ENCODE measurements at regions not wholly inside any gene's neighbourhood (a gene's known extent, or its start where the extent isn't known, plus 50 kb on each side); places are given as distances from the start of the nearest gene placed in this dataset.
"Not testable (repeated sequence)": the region's sequence is repeated elsewhere in the genome, so short reads cannot be mapped to it uniquely, and the experiment has no call there.

GRCh38 chrX:50967736-50968135 is 57.2 kb downstream of the BMP15 start:
- no peak for DNase-seq

- DNase-seq = not testable (repeated sequence)
Observed at GRCh38 chrX:50968871-50969635, 58.5 kb downstream of the BMP15 start.

- DNase-seq = no peak
Observed at GRCh38 chrX:50971395-50971794, 60.9 kb downstream of the BMP15 start.

DNA sequence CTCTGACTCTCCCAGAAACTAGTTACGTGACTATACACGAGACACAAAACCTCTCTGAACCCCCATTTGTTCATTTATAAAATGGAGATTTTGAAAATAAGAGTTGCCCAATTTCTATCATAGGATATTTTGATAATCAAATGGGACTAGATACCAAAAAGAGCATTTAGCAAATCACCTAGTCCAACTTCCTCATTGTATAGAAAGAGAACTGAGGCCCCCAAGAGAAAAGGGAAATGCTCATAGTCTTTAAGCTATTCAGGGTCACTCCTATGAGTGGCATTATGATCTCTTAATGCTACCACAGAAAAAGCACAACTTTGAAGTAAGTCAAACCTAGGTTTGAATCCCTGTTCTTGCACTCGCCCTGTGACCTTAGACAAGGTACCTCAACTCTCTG is 62.7 kb downstream of the BMP15 start:
- no peak for DNase-seq

- DNase-seq = no peak
Observed at GRCh38 chrX:50978920-50979682, 68.6 kb downstream of the BMP15 start.

- DNase-seq = no peak
Observed at GRCh38 chrX:50980251-50980650, 69.7 kb downstream of the BMP15 start.

- peak in 1 of 2 donors; percentile 0 for DNase-seq
Observed at GRCh38 chrX:50988649-50989048, 78.1 kb downstream of the BMP15 start.

GRCh38 chrX:50996930-50997329 is 86.4 kb downstream of the BMP15 start:
- DNase-seq = no peak

DNA sequence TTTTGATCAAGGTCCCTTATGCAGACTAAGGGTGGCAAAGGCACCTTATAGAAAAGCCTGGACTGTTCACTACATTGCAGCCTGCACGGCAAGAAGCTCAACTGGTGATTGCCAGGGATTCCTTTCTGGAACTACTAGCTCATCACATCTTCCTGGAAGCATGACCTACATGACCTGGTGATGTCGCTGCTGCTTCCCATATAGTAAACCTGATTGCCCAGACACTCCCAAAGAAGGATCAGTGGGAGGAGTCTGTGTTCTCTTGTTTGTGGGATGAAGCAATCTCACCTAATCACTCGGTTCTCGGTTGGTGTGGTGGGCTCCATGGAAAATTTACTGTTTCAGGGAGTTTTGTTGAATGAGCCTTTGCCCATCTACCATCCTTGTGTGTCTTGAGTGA is 89.8 kb downstream of the BMP15 start:
- not testable (repeated sequence) for DNase-seq

- not testable (repeated sequence) for DNase-seq
Observed at GRCh38 chrX:51001733-51002632, 91.4 kb downstream of the BMP15 start.

DNA sequence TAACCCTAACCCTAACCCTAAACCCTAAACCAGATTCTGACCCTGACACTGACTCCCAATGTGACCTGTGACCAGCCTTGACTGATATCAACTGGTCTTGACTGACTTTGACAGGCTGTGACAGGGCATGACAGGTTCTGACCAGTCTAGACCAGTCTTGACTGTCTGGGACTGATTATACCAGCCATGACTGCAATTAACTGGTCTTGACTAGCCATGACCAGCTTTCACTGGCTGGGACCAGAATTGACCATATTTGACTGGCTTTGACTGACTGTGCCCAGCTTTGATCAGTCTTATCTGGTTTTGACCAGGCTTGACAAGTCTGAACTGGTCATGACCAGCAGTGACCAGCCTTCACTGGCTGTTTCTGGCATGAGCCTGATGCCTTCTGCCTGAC is 95.5 kb downstream of the BMP15 start:
- DNase-seq = no peak

GRCh38 chrX:51024106-51024696 is 113.7 kb downstream of the BMP15 start:
- no peak for DNase-seq

GRCh38 chrX:51026862-51027261 is 116.3 kb downstream of the BMP15 start:
- no peak for DNase-seq

GRCh38 chrX:51035746-51036145 is 125.2 kb downstream of the BMP15 start:
- DNase-seq = no peak

- DNase-seq = no peak
Observed at GRCh38 chrX:51047950-51048349, 137.4 kb downstream of the BMP15 start.

DNA sequence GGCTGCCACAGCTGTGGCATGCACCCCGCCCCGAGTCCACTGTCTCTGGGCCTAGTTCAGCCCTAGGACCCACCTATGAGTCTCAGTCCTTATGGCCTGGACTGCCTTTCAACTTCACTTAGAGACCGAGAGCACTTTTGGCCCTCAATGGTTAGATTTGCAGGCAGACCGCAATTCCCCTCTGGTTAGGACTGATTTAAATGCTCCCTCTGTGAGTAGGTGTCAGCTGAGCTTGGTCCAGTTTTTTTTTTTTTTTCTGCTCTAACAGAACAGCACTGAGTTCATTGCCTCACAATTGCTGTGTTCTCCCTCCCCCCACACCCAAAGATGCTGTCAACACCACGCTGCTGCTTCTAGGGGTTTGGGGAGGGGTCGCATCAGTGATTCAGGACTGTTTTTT is 143.2 kb downstream of the BMP15 start:
- DNase-seq = no peak

DNA sequence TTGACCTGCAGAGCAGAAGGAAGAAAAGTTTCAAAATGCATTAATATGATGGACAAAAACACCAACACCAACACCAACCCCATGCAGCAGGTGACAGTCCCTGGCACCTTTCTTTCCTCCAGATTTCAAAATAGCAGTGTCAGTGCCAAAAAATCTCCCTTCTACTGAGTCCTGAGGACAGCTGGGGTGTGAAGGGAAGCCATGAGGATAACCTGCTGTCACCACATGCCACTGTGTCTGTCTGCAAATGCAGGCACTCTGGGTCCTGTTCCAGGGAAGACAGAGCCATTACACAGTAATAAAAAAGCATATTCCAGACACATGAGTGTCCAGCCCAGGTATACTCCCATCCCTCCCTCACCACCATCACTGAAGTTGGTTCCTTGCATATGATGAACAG is 187.5 kb downstream of the BMP15 start:
- no peak for DNase-seq

DNA sequence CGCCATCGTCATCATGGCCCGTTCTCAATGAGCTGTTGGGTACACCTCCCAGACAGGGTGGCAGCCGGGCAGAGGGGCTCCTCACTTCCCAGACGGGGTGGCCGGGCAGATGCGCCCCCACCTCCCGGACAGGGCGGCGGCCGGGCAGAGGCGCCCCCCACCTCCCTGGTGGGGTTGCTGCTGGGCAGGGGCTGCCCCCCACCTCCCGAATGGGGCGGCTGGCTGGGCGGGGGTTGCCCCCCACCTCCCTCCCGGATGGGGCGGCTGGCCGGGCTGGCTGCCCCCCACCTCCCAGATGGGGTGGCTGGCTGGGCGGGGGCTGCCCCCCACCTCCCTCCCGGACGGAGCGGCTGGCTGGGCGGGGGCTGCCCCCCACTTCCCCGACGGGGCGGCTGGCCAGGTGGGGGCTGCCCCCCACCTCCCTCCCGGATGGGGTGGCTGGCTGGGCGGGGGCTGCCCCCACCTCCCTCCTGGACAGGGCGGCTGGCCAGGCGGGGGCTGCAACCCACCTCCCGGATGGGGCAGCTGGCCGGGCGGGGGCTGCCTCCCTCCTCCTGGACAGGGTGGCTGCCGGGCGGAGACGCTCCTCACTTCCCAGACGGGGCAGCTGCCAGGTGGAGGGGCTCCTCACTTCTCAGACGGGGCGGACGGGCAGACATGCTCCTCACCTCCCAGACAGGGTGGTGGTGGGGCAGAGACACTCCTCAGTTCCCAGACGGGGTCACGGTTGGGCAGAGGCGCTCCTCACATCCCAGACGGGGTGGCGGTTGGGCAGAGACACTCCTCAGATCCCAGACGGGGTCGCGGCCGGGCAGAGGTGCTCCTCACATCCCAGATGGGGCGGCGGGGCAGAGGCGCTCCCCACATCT is 208.8 kb downstream of the BMP15 start:
- not testable (repeated sequence) for DNase-seq

DNA sequence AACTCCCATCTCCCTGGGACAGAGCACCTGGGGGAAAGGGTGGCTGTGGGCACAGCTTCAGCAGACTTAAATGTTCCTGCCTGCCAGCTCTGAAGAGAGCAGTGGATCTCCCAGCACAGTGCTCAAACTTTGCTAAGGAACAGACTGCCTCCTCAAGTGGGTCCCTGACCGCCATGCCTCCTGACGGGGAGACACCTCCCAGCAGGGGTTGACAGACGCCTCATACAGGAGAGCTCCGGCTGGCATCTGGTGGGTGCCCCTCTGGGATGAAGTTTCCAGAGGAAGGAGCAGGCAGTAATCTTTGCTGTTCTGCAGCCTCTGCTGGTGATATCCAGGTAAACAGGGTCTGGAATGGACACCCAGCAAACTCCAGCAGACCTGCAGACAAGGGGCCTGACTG is 206.9 kb upstream of the NUDT10 start:
- DNase-seq = not testable (repeated sequence)

DNA sequence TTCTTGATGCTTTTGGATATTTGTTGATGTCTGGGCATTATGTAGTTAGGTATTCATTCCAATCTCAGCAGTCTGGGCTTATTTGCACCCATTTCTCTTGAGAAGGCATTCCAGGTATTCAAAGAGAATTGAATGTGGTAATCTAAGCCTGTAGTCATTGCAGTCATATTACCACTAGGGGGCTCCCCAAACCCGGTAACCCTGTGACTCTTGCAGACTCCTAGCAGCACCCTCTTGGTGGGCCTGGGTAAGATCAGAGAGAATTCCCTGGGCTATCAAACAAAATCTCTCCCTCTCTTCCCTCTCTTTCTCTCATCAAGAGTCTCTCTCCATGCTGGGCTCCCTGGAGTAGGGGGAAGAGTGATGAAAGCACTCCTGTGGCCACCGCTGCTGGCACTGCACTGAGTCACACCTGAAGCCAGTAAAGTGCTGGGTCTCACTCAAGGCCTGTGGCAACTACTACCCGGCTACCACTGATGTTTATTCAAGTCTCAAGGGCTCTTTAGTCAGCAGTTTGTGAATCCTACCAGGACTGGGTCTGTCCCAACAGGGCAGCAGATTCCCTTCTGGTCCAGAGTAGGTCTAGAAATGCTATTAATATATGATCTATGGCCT is 187.7 kb upstream of the NUDT10 start:
- peak; percentile 17 to 24 for DNase-seq

DNA sequence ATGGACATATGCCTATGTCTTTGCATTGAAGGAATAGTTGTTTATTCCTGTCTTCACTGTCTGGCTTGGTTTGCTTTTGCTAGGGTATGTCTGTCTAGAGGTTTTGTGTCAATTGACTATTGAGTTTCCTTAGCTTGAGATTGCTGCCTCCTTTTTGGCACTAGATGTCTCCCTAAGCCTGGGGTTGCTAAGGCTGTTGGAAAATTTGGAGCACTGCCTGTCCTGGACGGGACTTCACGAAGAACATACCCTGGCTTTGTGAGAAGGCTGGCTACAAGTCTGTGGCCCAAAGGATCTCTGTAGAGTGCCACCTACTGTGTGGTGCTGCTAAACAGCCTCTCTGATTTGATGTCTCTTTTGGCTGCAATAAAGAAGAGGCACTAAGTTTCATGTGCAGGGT is 183.8 kb upstream of the NUDT10 start:
- DNase-seq = no peak

Measured in CD4-positive, alpha-beta T cell treated with Interleukin-4 for 1 hour (primary cell).